H9 (cell line): ENCODE measurements at regions not wholly inside any gene's neighbourhood (a gene's known extent, or its start where the extent isn't known, plus 50 kb on each side); places are given as distances from the start of the nearest gene placed in this dataset.

Experiments
- DNase-seq: peaks from one replicate; pipeline ENCODE4 v3.0.0-alpha.2; 2017
- H2AFZ ChIP-seq: one replicate; pipeline ENCODE4 v1.6.1; 2013; ENCODE audit warnings: mild to moderate bottlenecking, low read length, control low read depth, moderate library complexity
- H2AK5ac ChIP-seq: 2 replicates; pipeline ENCODE4 v1.6.1; 2013; ENCODE audit warnings: low read length, control low read depth, mixed read lengths; ENCODE audit not compliant: insufficient read length
- H2BK120ac ChIP-seq: one replicate; pipeline ENCODE4 v1.6.1; 2013; ENCODE audit warnings: low read depth, mild to moderate bottlenecking, low read length, control low read depth, inconsistent platforms; ENCODE audit not compliant: poor library complexity, severe bottlenecking
- H2BK12ac ChIP-seq: 2 replicates; pipeline ENCODE4 v1.6.1; 2013; ENCODE audit warnings: low read length, control low read depth, mixed read lengths, low read depth; ENCODE audit not compliant: insufficient read length
- H2BK15ac ChIP-seq: 2 replicates; pipeline ENCODE4 v1.6.1; 2013; ENCODE audit warnings: low read depth, low read length, control low read depth
- H2BK20ac ChIP-seq: one replicate; pipeline ENCODE4 v1.6.1; 2013; ENCODE audit warnings: low read depth, mild to moderate bottlenecking, low read length, control low read depth, inconsistent platforms; ENCODE audit not compliant: poor library complexity, severe bottlenecking
- H2BK5ac ChIP-seq: 2 replicates; pipeline ENCODE4 v1.6.1; 2013; ENCODE audit warnings: low read length, control low read depth, mixed read lengths; ENCODE audit not compliant: insufficient read length
- H3K14ac ChIP-seq: 2 replicates; pipeline ENCODE4 v1.6.1; 2013; ENCODE audit warnings: low read length, control low read depth; ENCODE audit not compliant: insufficient read depth
- H3K18ac ChIP-seq: 2 replicates; pipeline ENCODE4 v1.6.1; 2013; ENCODE audit warnings: low read depth, mild to moderate bottlenecking, mixed read lengths, low read length, control low read depth; ENCODE audit not compliant: insufficient read length
- H3K23ac ChIP-seq: 2 replicates; pipeline ENCODE4 v1.6.1; 2013; ENCODE audit warnings: low read length, control low read depth, mixed read lengths, low read depth; ENCODE audit not compliant: insufficient read length
- H3K23me2 ChIP-seq: 2 replicates; pipeline ENCODE4 v1.6.1; 2013; ENCODE audit warnings: low read depth, mild to moderate bottlenecking, mixed read lengths, low read length, control low read depth; ENCODE audit not compliant: insufficient read length, poor library complexity, severe bottlenecking
- H3K27ac ChIP-seq: 2 replicates; pipeline ENCODE4 v1.5.1; 2013; ENCODE audit warnings: low read length, control low read depth, mixed read lengths, low read depth; ENCODE audit not compliant: insufficient read length
- H3K27me3 ChIP-seq: 2 replicates; pipeline ENCODE4 v1.6.1; 2013; ENCODE audit warnings: low read length, control low read depth, inconsistent platforms; ENCODE audit not compliant: insufficient read depth
- H3K4ac ChIP-seq: 2 replicates; pipeline ENCODE4 v1.6.1; 2013; ENCODE audit warnings: low read depth, mild to moderate bottlenecking, control low read depth, inconsistent platforms, low read length, moderate library complexity
- H3K4me1 ChIP-seq: 2 replicates; pipeline ENCODE4 v1.6.1; 2013; ENCODE audit warnings: low read length, control low read depth, inconsistent platforms; ENCODE audit not compliant: insufficient read depth
- H3K4me2 ChIP-seq: 2 replicates; pipeline ENCODE4 v1.6.1; 2013; ENCODE audit warnings: low read length, control low read depth, mixed read lengths; ENCODE audit not compliant: insufficient read length, insufficient read depth
- H3K56ac ChIP-seq: 2 replicates; pipeline ENCODE4 v1.6.1; 2013; ENCODE audit warnings: low read depth, mild to moderate bottlenecking, mixed read lengths, low read length, control low read depth; ENCODE audit not compliant: insufficient read length
- H3K79me1 ChIP-seq: 2 replicates; pipeline ENCODE4 v1.6.1; 2013; ENCODE audit warnings: low read depth, mild to moderate bottlenecking, moderate library complexity, low read length, control low read depth, inconsistent platforms; ENCODE audit not compliant: insufficient read depth, poor library complexity, severe bottlenecking
- H3K79me2 ChIP-seq: 2 replicates; pipeline ENCODE4 v1.6.1; 2013; ENCODE audit warnings: low read length, control low read depth, inconsistent platforms; ENCODE audit not compliant: insufficient read depth
- H3K9ac ChIP-seq: 2 replicates; pipeline ENCODE4 v1.6.1; 2013; ENCODE audit warnings: low read length, control low read depth, mixed read lengths; ENCODE audit not compliant: insufficient read length; ENCODE audit errors: extremely low read depth
- H3K9me3 ChIP-seq: one replicate; pipeline ENCODE4 v1.6.1; 2013; ENCODE audit warnings: low read depth, low read length, inconsistent platforms; ENCODE audit not compliant: control insufficient read depth
- H3T11ph ChIP-seq: one replicate; pipeline ENCODE4 v1.6.1; 2013; ENCODE audit warnings: mild to moderate bottlenecking, low read length, control low read depth, inconsistent platforms
- H4K20me1 ChIP-seq: one replicate; pipeline ENCODE4 v1.6.1; 2013; ENCODE audit not compliant: control insufficient read depth, insufficient read length, insufficient read depth
- H4K5ac ChIP-seq: 2 replicates; pipeline ENCODE4 v1.6.1; 2013; ENCODE audit warnings: low read depth, mild to moderate bottlenecking, mixed read lengths, low read length, control low read depth; ENCODE audit not compliant: insufficient read length
- H4K8ac ChIP-seq: replicated peaks from 2 replicates; pipeline ENCODE4 v1.6.1; 2013; ENCODE audit warnings: low read length, control low read depth, mixed read lengths, low read depth; ENCODE audit not compliant: insufficient read length
- H4K91ac ChIP-seq: 2 replicates; pipeline ENCODE4 v1.6.1; 2013; ENCODE audit warnings: low read depth, mild to moderate bottlenecking, moderate library complexity, mixed read lengths, low read length, control low read depth; ENCODE audit not compliant: insufficient read length
- H3K27ac Mint-ChIP-seq, 3 experiments: 2 replicates in 2 of 3; 3 replicates in 1 of 3; pipeline ENCODE4 v1.8.0; 2020 to 2021; ENCODE audit warnings: mixed read lengths in 3 of 3, mild to moderate bottlenecking in 1 of 3, moderate library complexity in 1 of 3
- H3K27me3 Mint-ChIP-seq: 2 replicates; pipeline ENCODE4 v1.8.0; 2021; ENCODE audit warnings: low read depth, mild to moderate bottlenecking, moderate library complexity, mixed read lengths
- H3K36me3 Mint-ChIP-seq, 3 experiments: 2 replicates in 2 of 3; 3 replicates in 1 of 3; pipeline ENCODE4 v1.8.0; 2020 to 2021; ENCODE audit warnings: low read depth in 3 of 3, mixed read lengths in 3 of 3; ENCODE audit not compliant: insufficient read depth in 1 of 3
- H3K4me1 Mint-ChIP-seq, 2 experiments: 2 replicates each; pipeline ENCODE4 v1.8.0; 2020; ENCODE audit warnings: mixed read lengths in 2 of 2
- H3K4me3 Mint-ChIP-seq, 2 experiments: 2 replicates in 1 of 2; 3 replicates in 1 of 2; pipeline ENCODE4 v1.8.0; 2020 to 2021; ENCODE audit warnings: mild to moderate bottlenecking in 2 of 2, mixed read lengths in 2 of 2, moderate library complexity in 1 of 2
- H3K9me3 Mint-ChIP-seq, 2 experiments: 2 replicates in 1 of 2; 3 replicates in 1 of 2; pipeline ENCODE4 v1.8.0; 2020; ENCODE audit warnings: mild to moderate bottlenecking in 2 of 2, mixed read lengths in 2 of 2, moderate library complexity in 1 of 2
- WGBS: extraction: QIAGEN DNeasy Blood & Tissue Kit; methylation state at CpG from one replicate; pipeline ENCODE4 v1.1.7; 2013; ENCODE audit warnings: missing lambda C conversion rate, low lambda C conversion rate, mixed read lengths; ENCODE audit not compliant: insufficient read length; ENCODE audit errors: extremely low coverage; 5-methylcytosine and 5-hydroxymethylcytosine counted together
- TF ChIP-seq, protein P1 (sequence below): fragments of 200-600 bp; sonication (generic); conservative IDR thresholded peaks from 3 replicates; pipeline ENCODE4 v1.8.0; 2021; ENCODE audit warnings: antibody characterized with exemption, mild to moderate bottlenecking

DNA sequence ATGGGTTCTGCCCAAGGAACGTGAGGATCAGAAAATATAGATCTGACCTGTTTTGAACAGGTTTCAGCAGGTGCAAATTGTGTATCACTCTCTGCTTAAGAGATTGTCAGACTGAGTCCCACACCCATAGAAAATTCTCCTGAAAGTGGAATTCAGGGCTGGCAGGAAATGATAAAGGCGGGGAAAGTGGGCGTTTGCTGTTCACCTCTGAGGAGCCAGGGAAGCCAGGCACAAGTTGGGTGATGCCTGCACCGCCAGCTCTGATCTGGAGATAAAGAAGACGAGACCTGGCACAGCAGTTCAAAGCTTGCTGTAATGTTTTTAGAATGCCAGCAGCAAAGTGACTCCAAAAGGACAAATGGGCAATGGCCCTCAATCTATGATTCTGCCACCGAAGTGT is 356.5 kb upstream of the SOX5 start:
- H3K27me3 ChIP-seq = no peaks in the 10 kb centered on the region
- no CpG with 5 or more reads among the region's 6 CpGs for WGBS
- no peak overlapping the region for H2AFZ ChIP-seq
- no peak overlapping the region for H3K27ac ChIP-seq
- H3K9me3 Mint-ChIP-seq = no peaks in the 10 kb centered on the region
- no peaks in the 10 kb centered on the region for H3K79me1 ChIP-seq
- no peak overlapping the region for H3K18ac ChIP-seq
- H2BK120ac ChIP-seq = no peak overlapping the region
- no peak overlapping the region for H2BK12ac ChIP-seq
- peaks cover 12% of the 10 kb centered on the region; the same call in 1 of the 2 replicates for H3K4me1 ChIP-seq
- no peaks in the 10 kb centered on the region for H4K20me1 ChIP-seq
- H3K4ac ChIP-seq = no peak overlapping the region
- H3K9ac ChIP-seq = no peak overlapping the region
- H3K23me2 ChIP-seq = no peaks in the 10 kb centered on the region
- TF ChIP-seq, protein P1, sequence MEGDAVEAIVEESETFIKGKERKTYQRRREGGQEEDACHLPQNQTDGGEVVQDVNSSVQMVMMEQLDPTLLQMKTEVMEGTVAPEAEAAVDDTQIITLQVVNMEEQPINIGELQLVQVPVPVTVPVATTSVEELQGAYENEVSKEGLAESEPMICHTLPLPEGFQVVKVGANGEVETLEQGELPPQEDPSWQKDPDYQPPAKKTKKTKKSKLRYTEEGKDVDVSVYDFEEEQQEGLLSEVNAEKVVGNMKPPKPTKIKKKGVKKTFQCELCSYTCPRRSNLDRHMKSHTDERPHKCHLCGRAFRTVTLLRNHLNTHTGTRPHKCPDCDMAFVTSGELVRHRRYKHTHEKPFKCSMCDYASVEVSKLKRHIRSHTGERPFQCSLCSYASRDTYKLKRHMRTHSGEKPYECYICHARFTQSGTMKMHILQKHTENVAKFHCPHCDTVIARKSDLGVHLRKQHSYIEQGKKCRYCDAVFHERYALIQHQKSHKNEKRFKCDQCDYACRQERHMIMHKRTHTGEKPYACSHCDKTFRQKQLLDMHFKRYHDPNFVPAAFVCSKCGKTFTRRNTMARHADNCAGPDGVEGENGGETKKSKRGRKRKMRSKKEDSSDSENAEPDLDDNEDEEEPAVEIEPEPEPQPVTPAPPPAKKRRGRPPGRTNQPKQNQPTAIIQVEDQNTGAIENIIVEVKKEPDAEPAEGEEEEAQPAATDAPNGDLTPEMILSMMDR = no peak
- H3K56ac ChIP-seq = no peak overlapping the region
- no peak overlapping the region for H4K8ac ChIP-seq
- H3T11ph ChIP-seq = no peak overlapping the region
- no peak overlapping the region for H2BK15ac ChIP-seq
- no peak overlapping the region for H2BK5ac ChIP-seq
- H3K4me3 Mint-ChIP-seq = no peak overlapping the region
- H3K4me2 ChIP-seq = no peak overlapping the region
- no peak overlapping the region for H2BK20ac ChIP-seq
- no peak overlapping the region for H3K23ac ChIP-seq
- H3K4me1 Mint-ChIP-seq = peaks cover 37 to 42% of the 10 kb centered on the region in 2 experiments
- no peak overlapping the region for H3K14ac ChIP-seq
- no peak for DNase-seq
- no peak overlapping the region for H3K27ac Mint-ChIP-seq
- peaks cover 0 to 2% (median 2%) of the 10 kb centered on the region in 3 experiments; a peak in 4 of 7 replicates for H3K36me3 Mint-ChIP-seq
- H3K79me2 ChIP-seq = no peaks in the 10 kb centered on the region
- no peak overlapping the region for H2AK5ac ChIP-seq
- no peak overlapping the region for H4K91ac ChIP-seq
- H3K9me3 ChIP-seq = no peaks in the 10 kb centered on the region
- no peak overlapping the region for H4K5ac ChIP-seq
- H3K27me3 Mint-ChIP-seq = no peaks in the 10 kb centered on the region
